D721Med (cell line): ENCODE measurements at regions not wholly inside any gene's neighbourhood (a gene's known extent, or its start where the extent isn't known, plus 50 kb on each side); places are given as distances from the start of the nearest gene placed in this dataset.
A peak's percentile ranks its signal among the peaks of the same experiment; 100 is the strongest.
"Not testable (repeated sequence)": the region's sequence is repeated elsewhere in the genome, so short reads cannot be mapped to it uniquely, and the experiment has no call there.

Source experiments
- DNase-seq: peaks from one replicate; pipeline ENCODE4 v3.0.0; 2011; ENCODE audit warnings: low spot score; ENCODE audit not compliant: insufficient read length
- FAIRE-seq: peaks from 2 replicates; lab custom pipeline; 2011; peaks lifted over from hg19 to GRCh38; lab: Jason Lieb, UNC
- CTCF ChIP-seq: IDR thresholded peaks from 2 replicates; pipeline ENCODE4 v1.5.1; 2012; ENCODE audit warnings: mild to moderate bottlenecking, control low read depth; ENCODE audit not compliant: insufficient read depth; ENCODE audit errors: missing control alignments

- TF ChIP-seq CTCF: peak; percentile 97
- DNase-seq (no peak), FAIRE-seq (peak; percentile 69)
Measured at GRCh38 chr5:90264689-90265544, 144.6 kb downstream of the CETN3 start.

GRCh38 chr5:90263102-90263820, 146.3 kb downstream of the CETN3 start:
- DNase-seq: no peak
- no peak for TF ChIP-seq CTCF
- FAIRE-seq: no peak

GRCh38 chr5:90251447-90251846, 158.1 kb downstream of the CETN3 start:
- DNase-seq (no peak), FAIRE-seq (no peak)
- no peak for TF ChIP-seq CTCF

- DNase-seq (no peak), FAIRE-seq (no peak)
- TF ChIP-seq CTCF: no peak
Measured at GRCh38 chr5:90248640-90249039, 160.9 kb downstream of the CETN3 start.

- DNase-seq, FAIRE-seq: not testable (repeated sequence)
Measured at GRCh38 chr5:90243848-90244247, 165.7 kb downstream of the CETN3 start.

GRCh38 chr5:90233476-90233875, 176.1 kb downstream of the CETN3 start:
- TF ChIP-seq CTCF: no peak
- DNase-seq: no peak
- no peak for FAIRE-seq

GRCh38 chr5:90231688-90232087, 177.9 kb downstream of the CETN3 start:
- TF ChIP-seq CTCF: no peak
- DNase-seq (no peak), FAIRE-seq (no peak)
